ENCODE measurements at regions not wholly inside any gene's neighbourhood (a gene's known extent, or its start where the extent isn't known, plus 50 kb on each side); places are given as distances from the start of the nearest gene placed in this dataset.

DNA sequence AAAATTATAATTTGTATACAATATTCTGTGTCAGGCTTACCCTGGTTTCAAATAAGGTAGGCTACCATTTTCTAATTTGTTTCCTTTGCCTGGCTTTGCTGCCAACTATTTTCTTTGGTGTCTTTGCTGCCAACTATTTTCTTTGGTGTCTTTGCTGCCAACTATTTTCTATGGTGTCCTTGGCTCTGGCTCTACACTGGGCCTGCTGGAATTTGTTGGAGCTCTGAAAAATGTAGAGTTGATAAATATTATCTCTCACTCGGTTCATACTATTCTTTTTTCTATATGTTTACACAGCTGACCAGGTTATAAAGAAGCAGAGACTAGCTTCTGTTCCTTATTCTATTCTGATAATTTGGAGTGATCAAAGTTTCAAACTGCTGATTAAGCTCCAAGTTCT lies 768.0 kb upstream of the PHF14 start:
- no peak for DNase-seq

DNA sequence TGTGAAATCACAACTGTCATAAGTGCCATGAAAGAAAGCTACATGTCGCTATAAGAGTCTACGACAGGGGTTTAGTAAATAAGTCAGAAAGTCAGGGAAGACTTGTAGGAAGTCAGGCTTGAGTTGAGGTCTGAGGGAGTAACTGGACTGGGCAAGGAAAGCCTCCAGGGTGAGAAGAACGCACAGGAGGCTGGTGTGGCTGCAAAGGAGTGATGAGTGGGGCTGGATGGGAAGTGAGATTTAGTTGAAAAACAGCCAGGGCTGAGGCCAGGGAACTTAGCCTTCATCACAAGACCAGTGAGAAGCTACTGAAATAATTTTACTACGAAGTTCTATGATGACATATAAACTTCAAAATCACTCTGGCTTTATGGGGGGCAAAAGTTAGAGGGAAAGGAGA lies 763.7 kb upstream of the PHF14 start:
- no peak for DNase-seq

DNA sequence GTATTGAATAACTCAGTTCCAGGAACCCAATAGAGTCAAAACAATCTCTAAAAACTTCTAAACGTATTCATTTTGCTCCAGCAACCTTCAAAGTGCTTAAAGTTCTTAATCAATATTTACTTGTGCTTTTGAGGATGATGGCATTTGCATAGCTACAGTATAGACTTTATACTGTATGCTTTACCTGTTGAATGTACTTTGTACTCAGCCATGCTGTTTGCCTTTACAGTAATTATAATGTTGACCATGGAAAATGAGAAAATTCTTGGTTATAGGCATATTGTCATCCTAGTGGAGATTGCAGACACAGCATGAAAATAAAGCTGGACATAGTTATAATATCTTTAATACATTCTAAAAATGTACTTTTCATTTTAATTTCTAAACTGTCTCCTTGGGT lies 762.7 kb upstream of the PHF14 start:
- DNase-seq = no peak

DNA sequence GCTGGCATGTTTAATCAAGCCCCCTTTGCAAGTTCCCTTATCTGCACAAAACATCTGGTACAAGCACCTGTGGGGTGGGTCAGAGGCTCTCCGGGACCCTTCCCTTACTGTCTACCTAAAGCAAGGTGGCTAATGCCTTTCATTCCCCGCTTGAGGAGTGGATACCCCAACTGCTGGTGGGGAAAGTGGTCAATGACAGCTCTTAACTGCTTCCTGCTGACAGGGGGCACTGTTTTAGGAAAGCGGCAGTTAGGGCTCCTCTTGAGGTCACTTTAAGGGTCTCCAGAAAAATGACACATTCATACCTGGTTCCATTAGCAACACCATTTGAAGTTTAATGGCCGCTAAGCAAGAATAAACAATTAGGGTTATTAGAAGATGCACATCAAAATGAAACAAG lies 761.8 kb upstream of the PHF14 start:
- no peak for DNase-seq

DNA sequence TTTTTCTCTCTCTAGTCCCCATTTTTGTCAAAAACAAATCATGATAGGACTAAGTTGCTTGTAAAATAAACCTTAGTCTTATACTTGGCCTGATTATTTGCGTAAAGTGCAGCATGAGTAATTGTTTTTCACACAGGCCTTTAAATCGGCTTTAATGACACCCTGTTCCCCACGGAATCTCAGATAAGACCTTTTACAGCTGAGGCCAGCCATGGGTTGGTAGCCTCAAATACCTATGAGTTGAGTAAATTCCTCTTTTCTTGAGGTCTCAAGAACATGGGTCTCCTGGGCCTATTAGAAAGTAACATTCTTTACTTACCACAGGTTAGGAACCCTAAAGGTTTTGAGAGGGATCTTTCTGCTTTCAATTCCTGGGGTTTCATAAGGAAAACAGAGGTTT lies 761.0 kb upstream of the PHF14 start:
- no peak for DNase-seq

DNA sequence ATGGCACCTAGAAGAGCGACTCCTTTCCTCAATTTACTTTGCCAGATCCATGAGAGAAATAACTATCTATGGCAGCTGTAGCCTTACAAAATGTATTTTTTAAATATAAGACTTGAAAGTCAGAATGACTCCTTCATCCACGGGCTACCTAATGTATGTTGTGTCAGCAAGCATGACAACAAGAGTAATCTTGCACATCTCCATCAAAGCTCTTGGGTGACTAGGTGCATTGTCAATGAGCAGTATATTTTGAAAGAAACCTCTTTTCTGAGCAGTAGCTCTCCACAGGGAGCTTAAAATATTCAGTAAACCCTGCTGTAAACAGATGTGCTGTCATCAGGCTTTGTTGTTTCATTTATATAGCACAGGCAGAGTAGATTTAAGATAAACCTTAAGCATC lies 757.2 kb upstream of the PHF14 start:
- no peak for DNase-seq

DNA sequence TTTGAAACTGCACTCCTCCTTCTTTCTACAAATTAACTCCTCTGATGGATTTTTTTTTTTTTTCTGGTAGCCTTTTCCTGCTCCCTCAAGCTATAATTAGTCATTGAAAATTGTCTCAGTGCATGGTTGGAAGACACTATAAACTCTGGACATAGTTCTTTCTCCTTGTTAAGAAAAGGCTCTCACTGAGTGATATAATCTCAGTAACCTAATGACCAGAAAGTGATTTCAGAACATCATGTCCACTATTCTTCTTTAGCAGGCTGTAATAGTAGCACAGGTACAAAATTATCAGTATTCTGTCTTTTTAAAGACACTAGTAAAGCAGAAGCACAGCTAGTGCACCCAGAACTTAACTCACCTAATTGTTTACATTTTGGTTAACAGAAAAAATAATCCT lies 752.6 kb upstream of the PHF14 start:
- no peak for DNase-seq

DNA sequence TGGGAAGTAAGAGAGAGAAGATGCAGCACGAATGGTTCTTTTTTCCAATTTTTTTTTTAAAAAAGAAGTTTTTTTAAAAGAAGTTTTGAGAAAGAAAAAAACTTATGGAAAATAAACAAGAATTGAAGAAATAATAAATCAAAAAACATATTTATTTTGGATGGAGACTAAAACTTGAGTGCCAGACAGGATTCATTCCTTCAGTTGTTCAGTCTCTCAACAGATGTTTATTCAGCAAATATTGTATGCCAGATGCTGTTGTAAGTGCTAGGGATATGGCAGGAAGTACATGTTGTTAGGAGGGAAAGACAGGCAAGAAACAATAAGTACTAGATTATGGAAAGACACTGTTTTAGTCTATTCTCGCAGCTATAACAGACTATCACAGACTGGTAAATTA lies 750.7 kb upstream of the PHF14 start:
- no peak for DNase-seq

DNA sequence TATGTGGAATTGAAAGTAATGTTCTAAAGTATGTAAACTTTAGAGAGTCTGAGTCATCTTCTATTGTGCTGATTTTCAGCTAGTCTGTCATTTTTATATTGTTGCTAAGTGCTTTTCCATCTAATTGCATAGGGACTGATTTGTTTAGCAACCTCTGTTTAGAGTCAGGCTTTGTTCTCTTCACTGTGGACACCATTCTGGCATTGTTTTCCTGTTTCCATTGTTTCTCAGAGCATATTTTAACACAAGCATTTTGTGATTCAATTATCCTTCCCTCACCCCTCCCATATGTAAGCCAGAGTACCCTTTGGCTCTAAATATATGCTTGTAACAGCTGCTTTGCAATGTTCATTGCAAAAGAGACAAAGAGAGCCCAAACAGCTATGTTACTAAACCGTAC lies 748.4 kb upstream of the PHF14 start:
- DNase-seq = no peak

DNA sequence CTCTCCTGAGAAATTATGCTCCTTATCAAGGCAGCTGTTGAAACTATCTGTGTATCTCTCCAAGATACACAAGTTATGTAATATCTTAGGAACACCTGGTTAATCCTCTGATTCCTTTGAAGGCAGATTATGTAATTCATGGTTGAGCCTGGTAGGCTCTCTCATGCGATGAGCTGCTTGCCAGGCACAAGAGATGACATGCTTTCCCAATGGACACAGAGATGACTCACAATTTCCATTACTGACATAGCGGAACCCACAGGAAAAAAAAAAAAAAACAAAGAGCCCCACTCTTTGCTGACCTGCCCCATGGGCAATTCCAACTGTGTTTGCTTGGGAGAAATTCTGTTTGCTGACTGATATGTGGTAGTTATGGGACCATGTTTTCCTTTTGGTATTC lies 736.4 kb upstream of the PHF14 start:
- no peak for DNase-seq

DNA sequence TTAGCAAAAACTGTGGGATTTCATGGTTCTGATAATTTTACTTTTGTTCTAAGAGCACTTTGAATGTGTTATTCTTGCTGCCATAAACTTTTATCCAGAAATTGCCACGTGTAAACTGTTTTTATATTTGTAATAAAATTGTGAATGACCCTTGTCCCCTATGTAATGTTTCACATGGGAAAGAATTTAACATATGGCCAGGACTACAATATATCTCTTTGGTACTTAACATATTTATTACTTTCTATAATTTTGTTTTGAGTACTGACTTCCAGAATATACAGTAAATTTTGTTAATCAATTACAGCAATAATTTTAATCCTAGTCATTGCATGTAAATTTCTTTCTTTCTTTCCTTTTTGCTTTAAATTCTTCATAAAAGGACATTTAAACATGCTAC lies 735.0 kb upstream of the PHF14 start:
- no peak for DNase-seq

DNA sequence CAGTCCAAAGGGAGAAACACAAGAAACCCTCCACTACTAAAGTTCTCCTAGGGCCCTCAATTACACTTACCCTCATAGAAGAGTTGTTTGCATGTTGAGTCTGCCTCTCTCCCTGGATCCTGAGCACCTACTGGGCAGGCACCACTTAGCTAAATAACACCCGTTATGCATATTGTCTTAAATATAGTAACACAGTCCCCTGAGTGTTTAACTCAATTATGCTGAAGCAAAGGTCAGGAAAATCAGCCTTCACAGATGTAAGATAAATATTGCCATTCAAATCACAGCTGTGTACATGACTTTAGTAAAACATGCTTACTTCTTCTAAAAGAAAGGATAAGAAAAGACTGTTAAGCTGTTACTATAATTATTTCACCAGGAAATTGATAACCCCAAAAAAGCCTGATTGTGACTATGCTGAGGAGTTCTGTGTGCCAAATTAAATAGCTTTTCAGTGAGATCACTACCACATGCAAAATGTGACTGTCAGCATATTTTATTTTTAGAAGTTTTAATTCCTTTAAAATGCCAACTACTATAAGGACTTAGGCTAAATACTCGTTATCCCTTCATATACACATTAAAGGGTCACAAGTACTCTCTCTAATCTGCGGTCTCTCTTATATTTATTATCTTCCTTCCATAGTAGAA lies 733.9 kb upstream of the PHF14 start:
- DNase-seq = no peak

DNA sequence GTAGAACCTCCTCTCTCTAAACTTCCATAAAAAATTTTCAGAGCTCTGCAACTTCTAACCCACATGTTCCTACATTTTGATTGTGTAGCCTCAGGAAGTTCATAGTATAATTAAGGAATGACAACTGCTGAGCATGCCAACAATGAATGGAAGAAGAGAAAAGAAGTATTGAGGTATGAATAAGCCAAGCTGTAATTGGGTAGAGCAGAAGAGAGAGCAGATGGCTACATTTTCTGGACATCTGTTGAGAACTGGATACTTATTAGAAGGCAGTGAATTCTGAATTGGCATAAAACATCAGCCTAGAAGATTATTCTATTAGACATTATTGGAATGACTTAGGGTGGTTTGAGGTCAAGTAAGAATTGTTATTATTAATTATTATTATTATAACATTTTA lies 728.3 kb upstream of the PHF14 start:
- no peak for DNase-seq

DNA sequence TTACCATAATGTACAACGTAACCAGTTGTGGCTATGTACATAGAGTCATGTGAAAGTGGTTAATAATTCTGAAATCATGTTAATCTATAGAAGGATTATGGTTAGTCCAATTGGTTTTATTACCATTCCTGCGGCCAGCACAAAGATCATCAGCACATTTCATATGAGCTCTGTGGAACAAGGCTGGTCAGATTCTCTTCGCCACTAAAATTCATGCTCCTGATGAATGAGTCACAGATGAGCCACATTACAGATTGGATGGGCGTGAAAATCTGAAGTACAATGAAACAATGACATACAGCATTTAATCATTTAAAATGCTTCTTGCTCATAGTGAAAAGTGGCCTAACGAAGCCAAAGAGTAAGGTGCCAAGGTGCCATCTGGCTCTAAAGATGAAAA lies 716.2 kb upstream of the PHF14 start:
- no peak for DNase-seq

DNA sequence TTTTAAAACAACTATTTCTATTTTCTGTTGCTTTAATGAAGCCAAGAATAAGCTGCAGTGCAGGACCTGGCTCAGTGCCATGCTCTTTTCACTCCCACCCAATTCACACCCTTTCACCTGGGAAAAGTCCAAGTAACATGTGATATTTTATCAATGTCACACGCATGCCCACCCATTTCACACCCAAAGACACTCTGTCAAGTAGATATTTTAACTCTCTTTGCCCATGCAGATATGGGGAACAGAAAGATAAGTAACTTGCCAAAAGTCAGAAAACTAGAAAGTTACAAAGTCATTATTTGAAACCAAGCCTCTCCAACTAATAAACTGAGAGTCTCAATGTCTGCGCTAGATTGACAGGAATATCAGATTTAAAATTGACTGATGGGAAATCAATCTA lies 706.7 kb upstream of the PHF14 start:
- no peak for DNase-seq

DNA sequence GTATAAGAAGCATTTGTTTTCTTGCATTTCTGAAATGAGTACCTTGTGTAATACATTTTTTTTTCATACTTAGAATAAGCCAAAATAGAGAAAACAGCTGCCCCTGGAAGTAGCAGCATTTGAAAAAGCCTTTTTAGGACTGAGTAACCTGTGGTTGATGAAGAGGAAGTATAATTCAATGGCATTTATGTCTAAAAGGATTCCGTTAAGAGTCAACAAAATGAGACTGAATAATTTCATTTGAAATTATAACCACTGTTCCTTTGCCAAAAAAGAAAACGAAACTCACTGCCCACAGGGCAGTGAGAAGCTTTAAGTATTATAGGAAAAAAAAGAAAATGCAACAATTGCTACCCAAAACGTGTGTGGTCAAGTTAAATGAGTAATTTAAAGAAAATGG lies 705.6 kb upstream of the PHF14 start:
- DNase-seq = no peak

DNA sequence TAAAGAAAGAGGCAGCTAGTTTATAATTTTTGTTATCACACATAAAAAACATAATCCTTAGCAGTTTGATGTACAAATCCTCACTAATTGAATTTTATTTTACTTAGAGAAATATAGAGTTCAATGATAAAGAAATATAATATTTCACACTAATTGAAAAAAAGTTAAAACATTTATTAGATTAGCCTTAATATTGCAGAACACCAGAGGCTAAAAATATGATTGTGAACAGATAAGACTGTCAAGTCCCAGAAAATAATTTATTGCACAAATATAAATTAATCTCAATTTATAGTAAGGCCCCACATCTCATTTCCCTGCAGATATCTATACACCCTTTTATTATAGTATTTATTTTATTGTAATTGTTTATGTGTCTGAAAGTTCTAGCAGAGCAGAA lies 690.8 kb upstream of the PHF14 start:
- no peak for DNase-seq

DNA sequence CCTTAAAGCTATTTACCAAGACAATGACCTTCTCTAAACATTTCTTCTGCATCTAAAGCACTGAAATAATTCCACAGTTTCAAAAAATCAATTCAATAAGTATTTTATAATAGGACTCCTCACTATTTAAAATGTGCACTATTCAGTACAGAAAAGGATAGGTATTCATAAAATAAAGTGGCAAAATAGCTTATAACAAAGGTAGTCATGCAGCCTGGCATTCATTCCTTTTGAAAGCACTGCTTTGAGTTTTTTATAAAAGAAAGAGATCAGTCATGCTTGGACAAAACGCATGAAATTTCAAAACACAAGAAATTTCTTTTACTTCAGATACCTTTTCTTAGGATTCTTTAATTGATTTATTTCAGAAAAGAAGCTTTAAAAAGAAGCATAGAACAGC lies 689.7 kb upstream of the PHF14 start:
- DNase-seq = no peak

DNA sequence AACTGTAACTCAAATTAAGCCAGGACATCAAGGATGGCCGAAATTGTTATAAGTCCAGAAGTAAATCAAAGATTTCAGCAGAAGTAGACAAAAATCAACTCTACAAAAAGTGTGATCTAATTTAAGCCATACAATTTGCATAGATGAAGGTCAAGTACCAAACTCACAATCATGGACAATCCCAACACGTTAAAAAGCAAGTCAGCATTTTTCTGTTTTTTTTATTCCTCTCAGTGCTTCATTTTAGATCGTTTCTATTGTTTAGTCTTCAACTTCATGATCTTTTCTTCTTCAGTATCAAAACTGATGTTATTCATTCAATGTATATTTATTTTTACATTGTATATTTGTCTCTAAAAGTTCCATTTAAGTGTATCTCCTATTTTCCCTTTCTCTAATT lies 674.3 kb upstream of the PHF14 start:
- no peak for DNase-seq

DNA sequence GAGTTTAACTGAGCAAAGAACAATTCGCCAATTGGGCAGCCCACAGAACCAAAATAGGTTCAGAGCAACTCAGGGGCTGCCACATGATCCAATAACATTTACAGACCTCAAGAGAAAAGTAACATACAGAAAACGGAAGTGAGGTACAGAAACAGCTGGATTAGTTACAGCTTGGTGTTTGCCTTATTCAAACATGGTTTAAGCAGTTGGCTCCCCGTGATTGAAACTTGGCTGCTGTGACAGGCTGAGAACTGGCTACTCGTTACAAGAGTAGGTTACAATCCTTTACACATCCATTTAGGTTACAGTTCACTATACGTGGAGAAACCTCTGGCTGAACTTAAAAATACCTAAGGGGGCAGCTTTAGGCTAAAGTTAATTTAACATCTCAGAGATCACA lies 673.1 kb upstream of the PHF14 start:
- DNase-seq = no peak

DNA sequence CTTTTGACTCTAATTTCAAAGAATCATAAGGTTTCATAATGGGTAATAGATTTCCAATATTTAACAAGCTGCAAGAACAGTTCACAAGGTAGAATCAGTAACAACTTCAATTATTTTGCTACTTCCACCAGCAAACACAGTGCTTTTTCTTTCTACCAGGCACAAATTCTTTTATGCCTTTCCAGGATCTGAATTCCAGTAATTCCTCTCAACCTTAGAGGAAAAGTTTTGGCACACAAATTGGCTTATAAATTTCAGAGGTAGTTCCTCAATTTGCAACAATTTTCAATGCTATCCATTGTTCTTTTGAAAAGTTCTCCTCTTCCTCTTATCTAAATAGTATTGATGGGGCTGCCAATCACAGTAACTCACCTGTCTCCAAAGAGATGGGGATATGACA lies 665.4 kb upstream of the PHF14 start:
- DNase-seq = no peak

DNA sequence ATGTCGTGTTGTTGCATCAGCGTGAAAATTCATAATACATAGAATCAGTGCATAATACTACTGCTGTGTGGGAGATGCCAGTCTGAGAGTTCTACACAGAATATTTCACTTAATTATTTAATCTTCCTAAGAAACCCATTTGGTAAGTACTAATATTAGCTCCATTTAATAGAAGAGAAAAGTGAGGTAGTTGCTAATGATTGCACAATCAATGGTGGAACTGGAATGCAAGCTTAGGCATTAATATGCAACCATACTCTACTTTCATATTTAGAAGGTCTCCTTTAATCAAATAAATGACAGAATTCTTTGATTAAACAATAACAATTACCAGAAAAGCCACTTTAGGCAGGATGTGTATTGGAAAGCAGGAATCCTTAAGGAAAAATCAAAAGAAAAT lies 660.7 kb upstream of the PHF14 start:
- DNase-seq = no peak

DNA sequence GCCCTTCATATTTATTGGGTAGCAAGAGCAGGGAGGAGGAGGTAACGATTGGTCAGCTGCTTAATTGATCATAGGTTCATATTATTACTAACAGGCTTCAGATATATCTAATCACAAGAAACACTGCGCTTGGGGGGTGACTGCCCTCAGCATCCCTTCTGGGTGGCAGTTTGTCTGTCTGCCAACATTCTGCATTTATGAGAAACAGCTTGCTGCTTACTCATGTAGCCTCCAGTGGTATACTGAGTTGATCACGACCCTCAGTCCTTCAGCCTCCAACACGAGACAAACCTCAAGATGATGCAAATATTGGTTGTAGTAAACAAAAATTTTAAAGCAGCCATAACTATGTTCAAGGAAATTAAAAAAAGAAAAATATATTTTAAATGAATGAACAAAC lies 657.8 kb upstream of the PHF14 start:
- no peak for DNase-seq

DNA sequence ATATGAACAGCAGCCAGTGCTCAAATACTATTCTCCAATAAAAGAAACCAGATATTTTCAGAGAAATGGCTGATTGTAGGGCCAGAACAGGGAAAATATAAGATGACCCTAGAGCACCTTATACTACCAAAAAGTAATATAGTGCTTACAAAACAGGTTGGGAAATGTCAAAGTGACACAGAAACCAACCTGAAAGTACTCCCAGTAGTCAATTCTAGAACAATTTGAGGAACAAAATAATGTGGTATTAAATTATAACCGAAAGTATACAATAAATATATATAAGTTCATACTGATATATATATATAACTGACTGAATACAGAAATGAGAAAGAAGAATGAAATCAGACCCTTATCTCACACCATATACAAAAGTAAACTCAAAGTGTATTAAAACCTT lies 657.2 kb upstream of the PHF14 start:
- DNase-seq = no peak

DNA sequence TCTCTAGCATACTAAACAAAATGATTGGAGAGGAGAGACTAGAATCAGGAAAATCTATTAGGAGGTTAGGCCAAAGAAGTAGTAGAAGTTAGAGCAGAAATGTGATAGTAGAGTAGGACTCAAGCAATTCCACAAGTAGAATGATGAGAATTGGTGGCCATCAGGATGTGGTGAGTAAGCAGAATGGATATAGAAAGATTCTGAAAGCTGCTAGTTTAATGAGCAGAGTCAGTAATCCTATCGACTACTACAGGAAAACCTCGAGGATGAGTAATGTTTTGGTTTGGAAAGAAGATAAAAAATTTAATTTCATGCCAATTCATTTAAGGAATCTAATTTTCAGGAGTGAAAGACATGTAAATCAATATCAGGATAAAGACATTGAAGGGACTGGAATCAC lies 648.3 kb upstream of the PHF14 start:
- DNase-seq = no peak

DNA sequence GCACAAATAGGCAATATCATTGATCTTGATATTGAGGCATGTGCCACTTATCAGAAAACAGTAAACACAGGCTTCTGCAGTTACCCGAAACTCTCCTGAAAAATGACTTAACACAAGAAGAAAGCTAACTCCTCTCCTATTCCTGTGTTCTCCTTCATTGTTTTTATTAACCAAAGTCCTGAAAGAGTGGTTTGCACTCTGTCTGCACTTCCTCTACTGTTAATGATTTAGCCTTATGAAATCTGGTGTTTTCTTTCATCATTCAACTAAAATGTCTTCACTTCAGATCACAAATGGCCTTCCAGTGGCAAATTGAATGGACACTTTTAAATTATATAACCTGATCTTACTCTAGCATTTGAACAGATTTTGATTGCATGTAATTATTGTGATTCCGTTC lies 630.6 kb upstream of the PHF14 start:
- no peak for DNase-seq

Data from CD4-positive, alpha-beta T cell treated with Interleukin-17A for 1 hour (primary cell).